ENCODE measurements at regions not wholly inside any gene's neighbourhood (a gene's known extent, or its start where the extent isn't known, plus 50 kb on each side); places are given as distances from the start of the nearest gene placed in this dataset.

- Histone ChIP-seq H3K27ac (ENCODE audit: low read length) (peak overlapping the region; percentile 52), H3K27me3 (ENCODE audit: low read depth, low read length) (no peaks in the 10 kb centered on the region), H3K9me3 (ENCODE audit: control insufficient read depth in 1 of 2, low read length in 2 of 2) (no peaks in the 10 kb centered on the region), H3K4me1 (ENCODE audit: control insufficient read depth in 1 of 2, insufficient read depth in 2 of 2, low read length in 2 of 2) (peaks cover 0 to 5% of the 10 kb centered on the region in 2 donors), H3K4me3 (ENCODE audit: low read depth in 1 of 2, low read length in 2 of 2) (no peak overlapping the region), H3K36me3 (ENCODE audit: control insufficient read depth in 1 of 2, insufficient read depth in 2 of 2, low read length in 2 of 2) (no peaks in the 10 kb centered on the region)
These were observed 226.4 kb upstream of the HABP2 start for GRCh38 chr10:113326160-113327111.

GRCh38 chr10:113329121-113329596, 223.7 kb upstream of the HABP2 start:
- Histone ChIP-seq H3K9me3 (ENCODE audit: control insufficient read depth in 1 of 2, low read length in 2 of 2) (no peaks in the 10 kb centered on the region), H3K4me3 (ENCODE audit: low read depth in 1 of 2, low read length in 2 of 2) (no peak overlapping the region), H3K4me1 (ENCODE audit: control insufficient read depth in 1 of 2, insufficient read depth in 2 of 2, low read length in 2 of 2) (peaks cover 0 to 5% of the 10 kb centered on the region in 2 donors), H3K27me3 (ENCODE audit: low read depth, low read length) (no peaks in the 10 kb centered on the region), H3K27ac (ENCODE audit: low read length) (no peak overlapping the region), H3K36me3 (ENCODE audit: control insufficient read depth in 1 of 2, insufficient read depth in 2 of 2, low read length in 2 of 2) (no peaks in the 10 kb centered on the region)

DNA sequence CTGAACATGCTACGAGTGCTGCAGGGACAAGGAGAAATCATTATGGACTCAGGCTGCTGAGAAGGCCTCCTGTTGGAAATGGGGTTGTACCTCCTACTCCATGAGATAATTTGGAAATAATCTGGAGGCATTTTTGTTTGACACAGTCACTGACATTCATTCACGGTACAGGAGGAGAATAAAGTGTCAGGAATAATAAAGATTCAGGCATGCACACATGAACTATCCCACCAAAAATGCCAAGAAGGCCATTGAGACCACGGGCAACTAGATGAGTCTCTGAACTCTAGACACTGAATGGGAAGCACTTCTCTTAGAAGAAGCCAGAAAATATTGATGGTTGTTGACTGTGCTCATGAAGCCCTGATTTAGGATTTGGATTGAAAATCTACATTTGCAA, 220.9 kb upstream of the HABP2 start:
- no peak overlapping the region for H3K4me3 ChIP-seq (ENCODE audit: low read depth in 1 of 2, low read length in 2 of 2)
- no peaks in the 10 kb centered on the region for H3K27me3 ChIP-seq (ENCODE audit: low read depth, low read length)
- H3K9me3 ChIP-seq (ENCODE audit: control insufficient read depth in 1 of 2, low read length in 2 of 2), result no peaks in the 10 kb centered on the region
- no peaks in the 10 kb centered on the region for H3K4me1 ChIP-seq (ENCODE audit: control insufficient read depth in 1 of 2, insufficient read depth in 2 of 2, low read length in 2 of 2)
- H3K36me3 ChIP-seq (ENCODE audit: control insufficient read depth in 1 of 2, insufficient read depth in 2 of 2, low read length in 2 of 2), result no peaks in the 10 kb centered on the region
- H3K27ac ChIP-seq (ENCODE audit: low read length), result no peak overlapping the region

- Histone ChIP-seq H3K27me3 (ENCODE audit: low read depth, low read length) (no peaks in the 10 kb centered on the region), H3K4me3 (ENCODE audit: low read depth in 1 of 2, low read length in 2 of 2) (no peak overlapping the region)
These were observed 219.5 kb upstream of the HABP2 start for GRCh38 chr10:113333313-113333712.

GRCh38 chr10:113335592-113335991, 217.3 kb upstream of the HABP2 start:
- H3K4me1 ChIP-seq (ENCODE audit: control insufficient read depth in 1 of 2, insufficient read depth in 2 of 2, low read length in 2 of 2), result no peaks in the 10 kb centered on the region
- no peaks in the 10 kb centered on the region for H3K36me3 ChIP-seq (ENCODE audit: control insufficient read depth in 1 of 2, insufficient read depth in 2 of 2, low read length in 2 of 2)
- H3K27me3 ChIP-seq (ENCODE audit: low read depth, low read length), result no peaks in the 10 kb centered on the region
- no peak overlapping the region for H3K4me3 ChIP-seq (ENCODE audit: low read depth in 1 of 2, low read length in 2 of 2)
- H3K27ac ChIP-seq (ENCODE audit: low read length), result no peak overlapping the region
- no peaks in the 10 kb centered on the region for H3K9me3 ChIP-seq (ENCODE audit: control insufficient read depth in 1 of 2, low read length in 2 of 2)

More at GRCh38 chr10:113333313-113333712, 219.5 kb upstream of the HABP2 start:
- Histone ChIP-seq H3K27ac (ENCODE audit: low read length) (no peak overlapping the region), H3K4me1 (ENCODE audit: control insufficient read depth in 1 of 2, insufficient read depth in 2 of 2, low read length in 2 of 2) (no peaks in the 10 kb centered on the region), H3K9me3 (ENCODE audit: control insufficient read depth in 1 of 2, low read length in 2 of 2) (no peaks in the 10 kb centered on the region), H3K36me3 (ENCODE audit: control insufficient read depth in 1 of 2, insufficient read depth in 2 of 2, low read length in 2 of 2) (no peaks in the 10 kb centered on the region)

GRCh38 chr10:113336549-113337130, 216.2 kb upstream of the HABP2 start:
- no peak overlapping the region for H3K4me3 ChIP-seq (ENCODE audit: low read depth in 1 of 2, low read length in 2 of 2)
- H3K4me1 ChIP-seq (ENCODE audit: control insufficient read depth in 1 of 2, insufficient read depth in 2 of 2, low read length in 2 of 2), result no peaks in the 10 kb centered on the region
- no peak overlapping the region for H3K27ac ChIP-seq (ENCODE audit: low read length)
- H3K9me3 ChIP-seq (ENCODE audit: control insufficient read depth in 1 of 2, low read length in 2 of 2), result no peaks in the 10 kb centered on the region
- H3K27me3 ChIP-seq (ENCODE audit: low read depth, low read length), result no peaks in the 10 kb centered on the region
- no peaks in the 10 kb centered on the region for H3K36me3 ChIP-seq (ENCODE audit: control insufficient read depth in 1 of 2, insufficient read depth in 2 of 2, low read length in 2 of 2)

DNA sequence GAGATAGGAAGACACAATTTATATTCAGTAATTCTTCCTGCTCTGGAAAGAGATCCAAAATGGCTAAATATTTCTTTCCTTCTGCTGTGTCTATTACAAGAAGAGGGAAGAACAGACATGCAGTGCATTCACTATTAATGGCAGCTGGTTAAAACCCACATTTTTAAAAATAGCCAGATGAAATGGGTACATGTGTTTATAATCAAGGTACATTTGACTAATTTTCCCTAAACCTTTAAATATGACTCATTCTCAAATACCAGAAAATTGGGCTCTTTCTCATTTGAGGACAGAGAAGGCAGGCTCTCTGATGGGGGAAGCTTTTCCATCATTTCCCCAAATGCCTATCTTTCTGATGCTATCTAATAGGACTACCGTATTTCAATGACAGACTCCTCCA, 215.7 kb upstream of the HABP2 start:
- H3K4me1 ChIP-seq (ENCODE audit: control insufficient read depth in 1 of 2, insufficient read depth in 2 of 2, low read length in 2 of 2), result no peaks in the 10 kb centered on the region
- no peaks in the 10 kb centered on the region for H3K27me3 ChIP-seq (ENCODE audit: low read depth, low read length)
- no peak overlapping the region for H3K27ac ChIP-seq (ENCODE audit: low read length)
- no peaks in the 10 kb centered on the region for H3K9me3 ChIP-seq (ENCODE audit: control insufficient read depth in 1 of 2, low read length in 2 of 2)
- no peaks in the 10 kb centered on the region for H3K36me3 ChIP-seq (ENCODE audit: control insufficient read depth in 1 of 2, insufficient read depth in 2 of 2, low read length in 2 of 2)
- no peak overlapping the region for H3K4me3 ChIP-seq (ENCODE audit: low read depth in 1 of 2, low read length in 2 of 2)

GRCh38 chr10:113339121-113339520, 213.7 kb upstream of the HABP2 start:
- no peak overlapping the region for H3K27ac ChIP-seq (ENCODE audit: low read length)
- no peaks in the 10 kb centered on the region for H3K4me1 ChIP-seq (ENCODE audit: control insufficient read depth in 1 of 2, insufficient read depth in 2 of 2, low read length in 2 of 2)
- H3K4me3 ChIP-seq (ENCODE audit: low read depth in 1 of 2, low read length in 2 of 2), result no peak overlapping the region
- no peaks in the 10 kb centered on the region for H3K9me3 ChIP-seq (ENCODE audit: control insufficient read depth in 1 of 2, low read length in 2 of 2)
- no peaks in the 10 kb centered on the region for H3K27me3 ChIP-seq (ENCODE audit: low read depth, low read length)
- H3K36me3 ChIP-seq (ENCODE audit: control insufficient read depth in 1 of 2, insufficient read depth in 2 of 2, low read length in 2 of 2), result no peaks in the 10 kb centered on the region

- Histone ChIP-seq H3K27me3 (ENCODE audit: low read depth, low read length) (no peaks in the 10 kb centered on the region), H3K9me3 (ENCODE audit: control insufficient read depth in 1 of 2, low read length in 2 of 2) (peaks cover 0 to 4% of the 10 kb centered on the region in 2 donors), H3K27ac (ENCODE audit: low read length) (no peak overlapping the region), H3K4me3 (ENCODE audit: low read depth in 1 of 2, low read length in 2 of 2) (no peak overlapping the region), H3K36me3 (ENCODE audit: control insufficient read depth in 1 of 2, insufficient read depth in 2 of 2, low read length in 2 of 2) (no peaks in the 10 kb centered on the region), H3K4me1 (ENCODE audit: control insufficient read depth in 1 of 2, insufficient read depth in 2 of 2, low read length in 2 of 2) (no peaks in the 10 kb centered on the region)
These were observed 212.6 kb upstream of the HABP2 start for GRCh38 chr10:113340282-113340681.

DNA sequence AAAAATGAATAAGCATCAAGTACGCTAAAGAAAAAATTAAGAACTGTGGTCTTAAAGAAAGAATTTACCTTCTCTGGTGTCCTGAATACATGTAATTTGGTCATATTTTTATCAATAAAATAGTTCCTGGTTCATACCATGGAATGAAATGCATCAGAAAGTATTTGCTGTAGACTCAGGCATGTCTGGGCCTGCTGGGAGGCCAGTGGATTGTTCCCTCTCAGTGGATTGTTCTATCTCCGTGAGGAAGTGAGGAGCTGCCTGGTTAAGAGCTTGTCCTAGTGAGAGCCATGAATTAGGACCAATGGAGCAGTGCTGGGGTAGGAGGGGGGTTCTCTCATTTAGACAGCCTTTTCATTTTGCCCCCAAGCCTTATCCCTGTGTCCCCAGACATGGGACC, 211.7 kb upstream of the HABP2 start:
- Histone ChIP-seq H3K4me1 (ENCODE audit: control insufficient read depth in 1 of 2, insufficient read depth in 2 of 2, low read length in 2 of 2) (no peaks in the 10 kb centered on the region), H3K4me3 (ENCODE audit: low read depth in 1 of 2, low read length in 2 of 2) (no peak overlapping the region), H3K36me3 (ENCODE audit: control insufficient read depth in 1 of 2, insufficient read depth in 2 of 2, low read length in 2 of 2) (no peaks in the 10 kb centered on the region), H3K27ac (ENCODE audit: low read length) (no peak overlapping the region), H3K27me3 (ENCODE audit: low read depth, low read length) (no peaks in the 10 kb centered on the region), H3K9me3 (ENCODE audit: control insufficient read depth in 1 of 2, low read length in 2 of 2) (peaks cover 0 to 4% of the 10 kb centered on the region in 2 donors)

DNA sequence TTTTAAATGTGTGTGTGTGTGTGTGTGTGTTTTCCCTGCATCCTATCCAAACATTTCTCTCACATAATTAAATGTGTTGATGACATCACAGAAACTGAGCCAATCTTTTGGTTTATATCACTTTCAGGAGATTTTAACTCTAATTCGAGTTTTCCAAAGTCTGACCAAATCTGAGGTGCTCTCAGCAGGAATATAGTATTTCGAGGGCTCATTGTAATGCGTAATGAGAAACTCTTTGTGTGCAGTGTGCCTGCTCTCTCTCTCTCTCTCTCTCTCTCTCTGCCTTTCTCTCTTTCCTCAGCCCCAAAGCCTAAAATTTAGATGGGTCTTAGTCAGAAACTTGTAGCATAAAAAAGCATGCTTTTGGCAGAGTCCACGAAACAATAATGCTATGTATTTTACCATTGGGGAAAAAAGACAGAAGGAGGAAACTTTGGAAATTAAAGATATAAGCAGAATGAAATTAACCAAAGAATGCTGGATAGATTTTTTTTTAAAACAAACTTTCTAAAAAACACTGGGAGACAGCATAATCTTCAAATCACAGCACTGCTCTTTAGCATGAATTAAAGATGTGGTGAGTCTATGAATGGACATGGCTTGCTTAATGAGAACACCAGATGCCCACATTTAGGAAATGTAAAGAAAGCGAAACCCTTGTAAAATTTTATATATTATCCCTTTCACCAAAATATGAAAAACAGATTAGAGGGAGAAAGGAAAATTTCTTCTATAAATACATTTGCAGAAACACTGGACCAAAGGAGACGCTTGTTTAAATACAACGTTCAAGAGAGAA, 206.8 kb upstream of the HABP2 start:
- no peaks in the 10 kb centered on the region for H3K27me3 ChIP-seq (ENCODE audit: low read depth, low read length)
- peaks cover 0 to 4% of the 10 kb centered on the region in 2 donors for H3K9me3 ChIP-seq (ENCODE audit: control insufficient read depth in 1 of 2, low read length in 2 of 2)
- H3K4me1 ChIP-seq (ENCODE audit: control insufficient read depth in 1 of 2, insufficient read depth in 2 of 2, low read length in 2 of 2), result no peaks in the 10 kb centered on the region
- H3K27ac ChIP-seq (ENCODE audit: low read length), result no peak overlapping the region
- H3K36me3 ChIP-seq (ENCODE audit: control insufficient read depth in 1 of 2, insufficient read depth in 2 of 2, low read length in 2 of 2), result no peaks in the 10 kb centered on the region
- H3K4me3 ChIP-seq (ENCODE audit: low read depth in 1 of 2, low read length in 2 of 2), result no peak overlapping the region
